ENCODE measurements at regions not wholly inside any gene's neighbourhood (a gene's known extent, or its start where the extent isn't known, plus 50 kb on each side); places are given as distances from the start of the nearest gene placed in this dataset.

- no peak for TF ChIP-seq CTCF (conservative IDR thresholded peaks at IDR 0.05 in 1 of 2, IDR thresholded peaks at IDR 0.05 in 1 of 2; ENCODE audit: low read depth in 1 of 2, low read length in 2 of 2)
- TF ChIP-seq EZH2 (IDR thresholded peaks at IDR 0.05; ENCODE audit: low read length, missing control alignments), result no peak
These were observed 556.3 kb upstream of the ANO5 start for GRCh38 chr11:21636561-21636960.
